ENCODE measurements at regions not wholly inside any gene's neighbourhood (a gene's known extent, or its start where the extent isn't known, plus 50 kb on each side); places are given as distances from the start of the nearest gene placed in this dataset.

GRCh38 chr1:90134175-90134955, 139.5 kb downstream of the ZNF326 start:
- DNase-seq: no peak

GRCh38 chr1:90133133-90133532, 138.2 kb downstream of the ZNF326 start:
- peak; percentile 17 for DNase-seq

- DNase-seq: no peak
Observed at GRCh38 chr1:90132306-90132705, 137.4 kb downstream of the ZNF326 start.

- no peak for DNase-seq
Observed at GRCh38 chr1:90127288-90127953, 132.5 kb downstream of the ZNF326 start.

- DNase-seq: no peak
Observed at GRCh38 chr1:90126834-90127233, 131.9 kb downstream of the ZNF326 start.

GRCh38 chr1:90122654-90123340, 127.9 kb downstream of the ZNF326 start:
- DNase-seq: no peak

GRCh38 chr1:90114521-90115141, 119.7 kb downstream of the ZNF326 start:
- DNase-seq: no peak

GRCh38 chr1:90107990-90108389, 113.1 kb downstream of the ZNF326 start:
- no peak for DNase-seq

GRCh38 chr1:90106311-90106710, 111.4 kb downstream of the ZNF326 start:
- DNase-seq: no peak

GRCh38 chr1:90104941-90105538, 110.1 kb downstream of the ZNF326 start:
- DNase-seq: no peak

GRCh38 chr1:90100566-90100965, 105.7 kb downstream of the ZNF326 start:
- DNase-seq: no peak

- no peak for DNase-seq
Observed at GRCh38 chr1:90092441-90092840, 97.5 kb downstream of the ZNF326 start.

Measured in right kidney (tissue), 1 donor.